GM19397 (cell line): ENCODE measurements at regions not wholly inside any gene's neighbourhood (a gene's known extent, or its start where the extent isn't known, plus 50 kb on each side); places are given as distances from the start of the nearest gene placed in this dataset.

Experiments
- ATAC-seq: cut with Tn5 transposase; IDR thresholded peaks from one replicate; pipeline ENCODE4 v1.9.1; 2021; ENCODE audit warnings: mild to moderate bottlenecking, moderate library complexity; ENCODE audit not compliant: unreplicated experiment

DNA sequence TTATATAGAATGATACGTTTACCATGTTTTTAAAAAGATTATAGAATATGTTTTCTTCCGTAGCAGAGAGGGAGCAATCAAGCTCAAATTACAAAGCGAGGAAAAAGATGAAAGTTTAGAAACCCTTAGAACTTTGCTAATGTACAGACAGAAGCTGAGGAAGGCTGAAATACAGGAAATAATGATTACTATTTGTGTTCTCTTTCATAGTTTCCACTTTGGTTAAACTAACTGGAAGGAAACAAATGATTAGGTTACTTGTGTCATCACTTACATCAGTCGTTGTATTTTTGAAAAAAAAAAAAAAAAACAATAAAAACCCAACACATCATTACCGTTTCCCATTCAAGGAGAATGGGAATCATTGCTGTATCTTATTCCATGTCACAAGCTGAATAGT lies 337.8 kb upstream of the CBLB start:
- ATAC-seq = no peak

DNA sequence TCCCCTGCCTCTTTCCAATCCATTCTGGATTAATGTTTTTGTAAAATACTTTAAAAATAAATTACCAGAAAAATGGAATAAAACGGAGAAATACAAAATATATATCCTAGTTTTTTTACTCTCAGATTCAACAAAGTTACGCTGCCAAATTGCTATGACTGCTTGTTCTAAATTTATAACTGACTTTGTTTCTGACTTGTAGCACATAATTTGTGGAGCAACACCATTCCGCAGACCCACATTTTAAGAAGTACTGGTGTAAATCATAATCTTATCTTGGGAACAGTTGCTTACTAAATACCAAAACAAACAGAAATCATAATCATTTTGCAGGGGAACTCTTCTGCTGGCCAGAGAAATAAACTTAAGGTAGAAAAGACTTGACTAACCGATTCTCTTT lies 339.4 kb upstream of the CBLB start:
- ATAC-seq = no peak

GRCh38 chr3:106208967-106209366 lies 340.2 kb upstream of the CBLB start:
- ATAC-seq = no peak

- no peak for ATAC-seq
These were observed 340.7 kb upstream of the CBLB start for GRCh38 chr3:106209482-106209881.

- ATAC-seq = no peak
These were observed 342.1 kb upstream of the CBLB start for GRCh38 chr3:106210923-106211322.

- ATAC-seq = no peak
These were observed 343.9 kb upstream of the CBLB start for GRCh38 chr3:106212665-106213222.

DNA sequence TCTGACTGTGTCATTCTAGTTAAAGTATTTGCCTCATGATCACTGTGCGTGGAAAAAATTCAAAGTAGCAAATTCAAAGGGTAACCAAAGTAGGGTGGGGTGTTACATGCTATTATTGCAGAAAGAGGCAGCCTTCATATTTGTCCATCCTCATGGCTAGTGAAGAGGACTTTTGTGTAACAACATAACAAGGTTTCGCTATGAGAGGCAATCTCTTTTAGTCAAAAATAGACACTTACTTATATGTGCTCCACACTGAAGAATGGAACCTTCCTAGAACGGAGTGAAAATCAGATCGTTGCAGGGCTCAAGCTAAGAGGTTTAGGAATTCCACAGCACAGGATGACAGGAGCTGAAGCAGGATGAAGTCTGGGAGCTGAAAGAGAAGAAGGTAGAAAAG lies 345.1 kb upstream of the CBLB start:
- no peak for ATAC-seq

DNA sequence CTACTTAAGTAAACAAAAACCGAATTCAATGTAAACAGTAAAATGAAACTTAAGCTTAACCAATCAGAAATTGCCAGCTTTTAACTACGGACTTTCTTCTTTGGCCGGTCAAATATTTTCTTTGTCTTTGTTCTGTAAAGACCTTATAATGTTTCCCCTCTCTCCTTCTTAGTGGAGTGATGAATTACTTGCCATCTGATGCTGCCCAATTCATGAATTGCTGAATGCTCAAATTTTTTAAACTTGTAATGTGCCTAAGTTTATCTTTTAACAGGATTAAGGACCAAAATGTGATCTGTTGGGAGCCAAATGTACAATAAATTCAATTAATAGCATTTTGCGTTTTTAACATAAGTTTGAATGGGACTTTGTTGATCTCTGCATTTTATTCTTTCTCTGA lies 345.8 kb upstream of the CBLB start:
- no peak for ATAC-seq

GRCh38 chr3:106215047-106215446 lies 346.2 kb upstream of the CBLB start:
- ATAC-seq = no peak

GRCh38 chr3:106217745-106218144 lies 348.9 kb upstream of the CBLB start:
- ATAC-seq = no peak

GRCh38 chr3:106227068-106227467 lies 358.3 kb upstream of the CBLB start:
- no peak for ATAC-seq

GRCh38 chr3:106228271-106228670 lies 359.5 kb upstream of the CBLB start:
- no peak for ATAC-seq

GRCh38 chr3:106229495-106230278 lies 360.9 kb upstream of the CBLB start:
- no peak for ATAC-seq

- no peak for ATAC-seq
These were observed 362.3 kb upstream of the CBLB start for GRCh38 chr3:106231086-106231485.

DNA sequence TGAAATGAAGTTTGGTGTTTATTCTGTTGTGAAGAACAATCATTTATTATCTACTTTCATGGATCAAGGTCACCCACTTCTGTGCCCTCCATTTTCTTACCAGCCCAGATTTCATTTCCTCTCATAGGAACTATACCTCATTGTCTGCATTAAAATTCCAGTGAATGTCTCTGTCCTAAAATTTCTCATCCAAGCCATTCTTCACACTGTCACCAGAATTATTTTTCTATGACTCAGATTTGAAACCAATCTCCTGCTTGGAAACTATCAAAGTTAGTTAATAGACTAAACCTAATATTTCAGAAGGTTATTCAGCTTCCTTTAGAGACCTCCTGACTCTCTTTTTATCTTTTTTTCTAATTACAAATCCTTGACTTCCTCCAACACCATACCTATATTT lies 364.1 kb upstream of the CBLB start:
- ATAC-seq = no peak

DNA sequence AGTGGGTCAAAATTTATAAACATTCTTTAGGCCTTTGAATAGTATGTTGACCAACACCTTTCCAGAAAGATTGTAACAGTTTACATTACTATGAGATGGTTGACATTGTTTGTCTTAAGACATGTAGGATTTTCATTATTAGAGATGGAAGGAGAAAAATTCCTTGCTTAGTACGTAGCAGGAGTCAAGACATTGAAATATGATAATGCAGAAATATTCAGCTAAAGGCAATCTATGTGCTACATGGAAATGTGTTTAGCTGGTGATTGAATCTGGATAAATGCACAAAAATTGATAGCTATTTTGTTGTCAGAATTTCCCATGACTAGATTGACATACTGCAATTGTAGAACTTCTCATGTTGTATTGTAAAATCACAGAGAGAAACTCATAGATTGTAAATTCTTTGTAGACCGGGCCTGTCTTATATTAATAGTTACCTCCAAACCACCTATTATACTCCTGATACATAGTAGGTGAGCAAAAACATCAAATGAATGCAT lies 370.4 kb upstream of the CBLB start:
- ATAC-seq = no peak

- ATAC-seq = no peak
These were observed 372.8 kb upstream of the CBLB start for GRCh38 chr3:106241593-106241992.

DNA sequence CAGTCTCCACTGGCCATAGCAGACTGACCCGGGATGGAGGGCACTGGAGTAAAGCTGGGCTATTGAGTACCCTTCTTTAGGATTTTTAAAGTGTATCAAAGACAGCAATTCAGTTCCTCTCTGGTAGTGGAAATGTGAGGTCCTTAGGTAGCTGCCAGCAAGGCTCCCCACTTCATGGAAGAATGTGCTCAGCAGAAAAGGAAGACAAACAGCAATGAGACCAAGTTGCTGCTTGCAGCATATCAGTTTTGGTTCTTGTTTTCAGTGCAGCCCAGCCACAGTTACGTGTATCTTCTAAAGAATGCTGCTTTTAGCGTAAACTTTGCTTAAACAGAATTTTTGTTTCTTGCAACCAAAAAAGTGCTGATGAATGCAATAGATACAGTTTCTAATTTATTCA lies 374.0 kb upstream of the CBLB start:
- peak; percentile 52 for ATAC-seq

DNA sequence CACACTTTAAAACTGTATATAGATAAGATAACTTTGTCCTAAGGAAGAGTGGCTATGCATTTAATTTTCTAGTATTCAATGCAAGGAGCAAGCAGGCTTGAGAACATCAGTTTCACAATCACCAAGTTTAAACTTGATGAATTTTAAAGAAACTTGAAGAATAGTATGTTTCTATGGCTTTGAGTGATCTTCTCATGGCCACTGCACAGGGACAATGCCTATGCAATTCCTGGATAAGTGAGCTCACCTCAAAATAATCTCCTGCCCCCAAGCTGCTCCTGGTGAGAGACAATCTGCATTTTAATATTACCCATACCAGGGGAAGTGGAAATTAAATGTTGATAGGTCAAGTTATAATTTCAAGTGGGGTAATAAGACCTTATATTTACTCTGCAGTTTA lies 376.6 kb upstream of the CBLB start:
- no peak for ATAC-seq

GRCh38 chr3:106247902-106248684 lies 379.3 kb upstream of the CBLB start:
- ATAC-seq = peak; percentile 75

DNA sequence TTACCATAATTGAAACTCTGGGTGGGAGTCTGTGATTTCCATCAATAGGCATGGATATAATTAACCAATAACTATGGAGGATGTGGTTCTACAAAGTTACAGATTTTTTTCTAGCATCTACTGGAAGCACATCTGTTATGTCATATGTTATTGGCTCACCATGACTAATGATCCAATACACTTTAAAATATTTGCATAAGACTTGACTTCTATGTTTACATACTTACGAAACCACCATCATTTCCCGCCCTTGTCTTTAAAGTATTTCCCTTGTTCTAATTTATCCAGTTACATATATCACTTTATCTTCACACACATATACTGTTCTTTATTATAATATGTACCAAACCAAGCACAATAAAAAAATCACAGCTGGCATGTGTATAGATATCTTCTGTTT lies 380.3 kb upstream of the CBLB start:
- no peak for ATAC-seq

DNA sequence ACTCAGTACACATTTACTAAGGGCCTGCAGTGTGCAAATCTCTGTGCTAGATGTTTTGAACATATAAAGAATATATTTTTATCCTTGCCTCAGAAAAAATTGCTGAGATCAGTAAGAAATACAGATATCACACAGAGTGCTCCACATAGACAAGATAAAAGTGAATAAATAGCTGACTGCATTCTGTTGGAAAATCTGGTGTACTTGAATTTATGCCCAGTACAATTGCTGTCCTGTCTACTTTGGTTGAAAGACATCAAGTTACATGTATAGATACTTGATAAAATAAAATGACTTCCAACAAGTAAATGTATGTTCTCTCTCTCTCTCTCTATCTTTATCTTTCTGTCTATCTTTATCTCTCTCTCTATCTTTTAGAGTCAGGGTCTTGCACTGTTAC lies 381.2 kb upstream of the CBLB start:
- ATAC-seq = no peak
